ENCODE measurements at regions not wholly inside any gene's neighbourhood (a gene's known extent, or its start where the extent isn't known, plus 50 kb on each side); places are given as distances from the start of the nearest gene placed in this dataset.

DNA sequence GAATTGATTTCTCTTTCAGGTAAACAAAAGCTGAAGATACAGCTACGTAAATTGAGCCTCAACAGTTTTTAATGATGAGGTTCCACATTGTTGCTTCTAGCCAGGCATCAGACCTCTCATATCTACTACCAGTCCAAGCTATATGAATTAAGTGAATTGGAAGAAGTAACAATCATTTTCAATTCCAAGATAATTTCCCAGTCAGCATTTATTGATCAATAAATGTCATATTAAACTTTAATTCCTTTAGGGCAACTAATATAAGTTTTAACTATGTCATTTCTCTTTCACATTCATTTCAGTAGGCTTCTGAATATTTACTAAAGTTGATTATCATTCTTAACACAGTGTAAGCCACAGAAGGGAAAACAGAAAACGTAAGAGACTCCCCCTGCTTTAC lies 1413.7 kb upstream of the CELF2 start:
- H3K18ac ChIP-seq (ENCODE audit: low read depth, low read length): no peak overlapping the region
- no CpG with 5 or more reads among the region's 2 CpGs for WGBS, 2 experiments (ENCODE audit: extremely low coverage in 2 of 2, insufficient read length in 1 of 2)
- ATAC-seq (ENCODE audit: low read depth) (no peak), DNase-seq (no peak)
- H3K4me1 ChIP-seq (ENCODE audit: control insufficient read depth, insufficient read depth, low read length): no peaks in the 10 kb centered on the region
- H4K8ac ChIP-seq (ENCODE audit: low read depth in 2 of 2, low read length in 2 of 2): no peak overlapping the region
- H3K36me3 ChIP-seq (ENCODE audit: control insufficient read depth, insufficient read depth, low read length): no peaks in the 10 kb centered on the region
- H4K20me1 ChIP-seq (ENCODE audit: insufficient read depth, low read length): no peaks in the 10 kb centered on the region
- H2AFZ ChIP-seq (replicated peaks; ENCODE audit: low read length, poor library complexity): no peak overlapping the region
- H2BK120ac ChIP-seq (ENCODE audit: low read depth, low read length): no peak overlapping the region
- POLR2A ChIA-PET (ENCODE audit: unreplicated experiment): no interaction called here
- TF ChIP-seq RFX5 (IDR thresholded peaks at IDR 0.05; ENCODE audit: low read depth, low read length): no peak
- no peak for TF ChIP-seq BHLHE40 (IDR thresholded peaks at IDR 0.05; ENCODE audit: low read depth, low read length)
- TF ChIP-seq ELK1 (IDR thresholded peaks at IDR 0.05; ENCODE audit: borderline replicate concordance, low read depth, low read length): no peak
- TF ChIP-seq CEBPB (IDR thresholded peaks at IDR 0.05; ENCODE audit: low read depth, low read length): no peak
- TF ChIP-seq FOS (IDR thresholded peaks at IDR 0.05; ENCODE audit: low read depth, low read length): no peak
- TF ChIP-seq NFE2L2 (IDR thresholded peaks at IDR 0.05; ENCODE audit: low read depth, low read length): no peak
- TF ChIP-seq MXI1 (IDR thresholded peaks at IDR 0.05; ENCODE audit: borderline replicate concordance, low read depth, low read length): no peak
- no peak; the same call in 1 of the 2 replicates for TF ChIP-seq MAFK (IDR thresholded peaks at IDR 0.05; ENCODE audit: low read depth, low read length)
- no peak overlapping the region for H3K4ac ChIP-seq (ENCODE audit: low read depth, low read length)
- H2BK15ac ChIP-seq (ENCODE audit: low read depth, low read length): no peak overlapping the region
- no peak overlapping the region for H4K5ac ChIP-seq (ENCODE audit: low read depth, low read length)
- no peaks in the 10 kb centered on the region for H3K9me1 ChIP-seq (ENCODE audit: insufficient read depth, low read length)
- no peak overlapping the region for H3K56ac ChIP-seq (ENCODE audit: extremely low read depth, insufficient read depth, low read length)
- H4K91ac ChIP-seq (ENCODE audit: insufficient read depth, low read depth, low read length): no peak overlapping the region
- H3K27ac ChIP-seq (ENCODE audit: insufficient read depth, low read length): no peak overlapping the region
- intact Hi-C loops (cut with micrococcal nuclease) (loop anchor here (5.0 to 10.0 kb wide), 3 partner anchors 791 to 1723 kb away; no protein-coding TSS in a partner anchor), dilution Hi-C loops (cut with HindIII; ENCODE audit: low sequenced_read_pairs, unreplicated experiment) (no loop called here), in situ Hi-C loops (cut with MboI; ENCODE audit: low sequenced_read_pairs) (loop anchor here (10.0 to 25.0 kb wide), 3 partner anchors 1071 to 1671 kb away; no protein-coding TSS in a partner anchor)
- no peaks in the 10 kb centered on the region for H3K27me3 ChIP-seq (ENCODE audit: control insufficient read depth, insufficient read depth, low read length)
- CTCF ChIA-PET: interaction anchor here (0.5 kb wide), 1 partner anchor 13 kb away, joined by 3 read pairs; no protein-coding TSS in a partner anchor
- H3K23ac ChIP-seq (ENCODE audit: low read depth, low read length): no peak overlapping the region
- no peak overlapping the region for H2AK9ac ChIP-seq (replicated peaks; ENCODE audit: low read depth, low read length, poor library complexity)
- no peak overlapping the region for H3K4me2 ChIP-seq (ENCODE audit: low read depth, low read length)
- BruUV-seq (replicated peaks): no TSS peak
- H3K79me1 ChIP-seq (ENCODE audit: low read depth in 1 of 2, low read length in 2 of 2): no peaks in the 10 kb centered on the region
- no peak overlapping the region for H3K4me3 ChIP-seq (ENCODE audit: insufficient read depth, low read depth, low read length)
- H2AK5ac ChIP-seq (ENCODE audit: low read depth, low read length): no peak overlapping the region
- H2BK20ac ChIP-seq (ENCODE audit: low read depth, low read length): no peak overlapping the region
- no peaks in the 10 kb centered on the region for H3K9me3 ChIP-seq (ENCODE audit: control insufficient read depth, insufficient read depth, low read length)
- no peak overlapping the region for H3K9ac ChIP-seq (ENCODE audit: low read depth, low read length)
- no peak overlapping the region for H2BK5ac ChIP-seq (ENCODE audit: low read depth, low read length, poor library complexity, severe bottlenecking)
- no peak overlapping the region for H3K14ac ChIP-seq (replicated peaks; ENCODE audit: low read depth, low read length)

Data from IMR-90 (cell line).